ENCODE measurements at regions not wholly inside any gene's neighbourhood (a gene's known extent, or its start where the extent isn't known, plus 50 kb on each side); places are given as distances from the start of the nearest gene placed in this dataset.

DNA sequence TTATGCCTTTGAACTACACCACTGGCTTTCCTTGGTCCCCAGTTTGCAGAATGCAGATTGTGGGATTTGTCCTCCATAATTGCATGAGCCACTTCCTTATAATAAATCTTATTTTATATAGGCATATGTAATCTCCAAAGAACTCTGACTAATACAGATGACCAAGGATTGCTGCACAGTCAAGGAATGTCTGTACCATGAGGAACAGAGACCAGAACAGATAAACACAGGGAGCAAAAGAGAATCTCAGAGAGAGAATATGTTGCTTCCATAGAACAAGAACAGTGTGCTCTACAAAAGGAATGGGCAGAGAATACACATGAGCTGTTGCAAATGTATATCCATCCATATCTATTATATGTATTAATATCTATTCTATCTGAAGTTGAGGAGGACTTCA is 111.1 kb downstream of the ADRA2C start:
- Histone ChIP-seq H3K27me3 (ENCODE audit: control insufficient read depth, extremely low read depth, insufficient read depth, low read length) (peaks cover 34% of the 10 kb centered on the region), H4K20me1 (ENCODE audit: control insufficient read depth, extremely low read depth, insufficient read depth, low read length) (no peaks in the 10 kb centered on the region), H3K9me3 (ENCODE audit: control insufficient read depth, low read depth, low read length) (no peaks in the 10 kb centered on the region), H3K4me3 (ENCODE audit: control insufficient read depth in 2 of 3, extremely low read depth in 1 of 3, insufficient read depth in 2 of 3, low read depth in 1 of 3, low read length in 3 of 3) (no peak overlapping the region), H3K9me1 (ENCODE audit: control insufficient read depth, extremely low read depth, insufficient read depth, low read length) (no peaks in the 10 kb centered on the region), H3K4me2 (ENCODE audit: control insufficient read depth, extremely low read depth, insufficient read depth, low read depth, low read length) (no peak overlapping the region), H3K4me1 (ENCODE audit: control insufficient read depth, extremely low read depth, insufficient read depth, low read length) (no peaks in the 10 kb centered on the region), H3K27ac (ENCODE audit: control insufficient read depth, insufficient read depth, low read length) (no peak overlapping the region), H3K79me2 (ENCODE audit: control insufficient read depth, insufficient read depth, low read length) (no peaks in the 10 kb centered on the region), H2AFZ (ENCODE audit: control insufficient read depth, low read length) (no peak overlapping the region), H3K9ac (ENCODE audit: control insufficient read depth, extremely low read depth, insufficient read depth, low read length) (no peak overlapping the region), H3K36me3 (ENCODE audit: control insufficient read depth in 2 of 2, extremely low read depth in 1 of 2, insufficient read depth in 2 of 2, low read length in 2 of 2) (no peaks in the 10 kb centered on the region)
- FAIRE-seq (no peak), DNase-seq (ENCODE audit: low read depth, low spot score) (no peak)
- dilution Hi-C loops (cut with MboI; ENCODE audit: extremely low pct_ligation_motif_present, low sequenced_read_pairs) = no loop called here
- TF ChIP-seq CTCF (optimal IDR thresholded peaks at IDR 0.05 in 1 of 3, IDR thresholded peaks at IDR 0.05 in 1 of 3, conservative IDR thresholded peaks at IDR 0.05 in 1 of 3; ENCODE audit: extremely low read depth in 1 of 3, insufficient read depth in 2 of 3, low read length in 3 of 3) (no peak), EZH2 (IDR thresholded peaks at IDR 0.05; ENCODE audit: low read length) (no peak)

GRCh38 chr4:3877868-3878267 is 111.7 kb downstream of the ADRA2C start:
- no peak for FAIRE-seq
- H3K4me2 ChIP-seq (ENCODE audit: control insufficient read depth, extremely low read depth, insufficient read depth, low read depth, low read length) = no peak overlapping the region
- H2AFZ ChIP-seq (ENCODE audit: control insufficient read depth, low read length) = no peak overlapping the region
- dilution Hi-C loops (cut with MboI; ENCODE audit: extremely low pct_ligation_motif_present, low sequenced_read_pairs) = no loop called here
- no peak for DNase-seq (ENCODE audit: low read depth, low spot score)
- no peaks in the 10 kb centered on the region for H3K4me1 ChIP-seq (ENCODE audit: control insufficient read depth, extremely low read depth, insufficient read depth, low read length)
- no peak for TF ChIP-seq EZH2 (IDR thresholded peaks at IDR 0.05; ENCODE audit: low read length)
- TF ChIP-seq CTCF (optimal IDR thresholded peaks at IDR 0.05 in 1 of 3, IDR thresholded peaks at IDR 0.05 in 1 of 3, conservative IDR thresholded peaks at IDR 0.05 in 1 of 3; ENCODE audit: extremely low read depth in 1 of 3, insufficient read depth in 2 of 3, low read length in 3 of 3) = no peak
- H3K27ac ChIP-seq (ENCODE audit: control insufficient read depth, insufficient read depth, low read length) = no peak overlapping the region
- H3K9ac ChIP-seq (ENCODE audit: control insufficient read depth, extremely low read depth, insufficient read depth, low read length) = no peak overlapping the region
- H3K4me3 ChIP-seq (ENCODE audit: control insufficient read depth in 2 of 3, extremely low read depth in 1 of 3, insufficient read depth in 2 of 3, low read depth in 1 of 3, low read length in 3 of 3) = no peak overlapping the region
- no peaks in the 10 kb centered on the region for H4K20me1 ChIP-seq (ENCODE audit: control insufficient read depth, extremely low read depth, insufficient read depth, low read length)
- H3K79me2 ChIP-seq (ENCODE audit: control insufficient read depth, insufficient read depth, low read length) = no peaks in the 10 kb centered on the region
- peaks cover 28% of the 10 kb centered on the region for H3K27me3 ChIP-seq (ENCODE audit: control insufficient read depth, extremely low read depth, insufficient read depth, low read length)
- no peaks in the 10 kb centered on the region for H3K9me3 ChIP-seq (ENCODE audit: control insufficient read depth, low read depth, low read length)
- no peaks in the 10 kb centered on the region for H3K9me1 ChIP-seq (ENCODE audit: control insufficient read depth, extremely low read depth, insufficient read depth, low read length)
- H3K36me3 ChIP-seq (ENCODE audit: control insufficient read depth in 2 of 2, extremely low read depth in 1 of 2, insufficient read depth in 2 of 2, low read length in 2 of 2) = no peaks in the 10 kb centered on the region
